ENCODE measurements at regions not wholly inside any gene's neighbourhood (a gene's known extent, or its start where the extent isn't known, plus 50 kb on each side); places are given as distances from the start of the nearest gene placed in this dataset.
"Not testable (repeated sequence)": the region's sequence is repeated elsewhere in the genome, so short reads cannot be mapped to it uniquely, and the experiment has no call there.

GRCh38 chr18:39449566-39449965, 1884.0 kb upstream of the CELF4 start:
- DNase-seq = no peak

- DNase-seq = no peak
These were observed 1883.3 kb upstream of the CELF4 start for GRCh38 chr18:39448942-39449341.

GRCh38 chr18:39444957-39445356, 1879.4 kb upstream of the CELF4 start:
- not testable (repeated sequence) for DNase-seq

- DNase-seq = no peak
These were observed 1876.0 kb upstream of the CELF4 start for GRCh38 chr18:39441648-39442047.

GRCh38 chr18:39435996-39436395, 1870.4 kb upstream of the CELF4 start:
- no peak for DNase-seq

GRCh38 chr18:39435209-39435608, 1869.6 kb upstream of the CELF4 start:
- DNase-seq = no peak

GRCh38 chr18:39434223-39434920, 1868.8 kb upstream of the CELF4 start:
- no peak for DNase-seq

- no peak for DNase-seq
These were observed 1859.7 kb upstream of the CELF4 start for GRCh38 chr18:39425172-39425850.

- DNase-seq = no peak
These were observed 1858.7 kb upstream of the CELF4 start for GRCh38 chr18:39424261-39424660.

GRCh38 chr18:39421276-39421675, 1855.7 kb upstream of the CELF4 start:
- DNase-seq = no peak

GRCh38 chr18:39419315-39419714, 1853.7 kb upstream of the CELF4 start:
- no peak for DNase-seq

GRCh38 chr18:39415471-39415870, 1849.9 kb upstream of the CELF4 start:
- no peak for DNase-seq

GRCh38 chr18:39414009-39414700, 1848.6 kb upstream of the CELF4 start:
- no peak for DNase-seq

GRCh38 chr18:39406941-39407340, 1841.3 kb upstream of the CELF4 start:
- no peak for DNase-seq

GRCh38 chr18:39403121-39403520, 1837.5 kb upstream of the CELF4 start:
- no peak for DNase-seq

GRCh38 chr18:39399662-39400061, 1834.1 kb upstream of the CELF4 start:
- DNase-seq = no peak

GRCh38 chr18:39396168-39396567, 1830.6 kb upstream of the CELF4 start:
- DNase-seq = no peak

- no peak for DNase-seq
These were observed 1824.3 kb upstream of the CELF4 start for GRCh38 chr18:39389800-39390379.

- DNase-seq = no peak
These were observed 1815.3 kb upstream of the CELF4 start for GRCh38 chr18:39380866-39381265.

GRCh38 chr18:39380186-39380725, 1814.7 kb upstream of the CELF4 start:
- DNase-seq = no peak

- no peak for DNase-seq
These were observed 1809.5 kb upstream of the CELF4 start for GRCh38 chr18:39375066-39375465.

- no peak for DNase-seq
These were observed 1806.4 kb upstream of the CELF4 start for GRCh38 chr18:39371996-39372395.

GRCh38 chr18:39366656-39367055, 1801.1 kb upstream of the CELF4 start:
- DNase-seq = no peak
